OCI-LY3 (cell line): ENCODE measurements at regions not wholly inside any gene's neighbourhood (a gene's known extent, or its start where the extent isn't known, plus 50 kb on each side); places are given as distances from the start of the nearest gene placed in this dataset.

Source experiments
- EZH2phosphoT487 ChIP-seq: fragments of 200-600 bp; shearing (Covaris generic); IDR thresholded peaks from 2 replicates; pipeline ENCODE4 v1.6.1; 2018; ENCODE audit warnings: antibody characterized with exemption, mixed run types, low read depth
- TF ChIP-seq, protein P1 (sequence below): fragments of 200-600, 300-600 bp; sonication (generic); IDR thresholded peaks from 2 replicates; pipeline ENCODE4 v1.5.1; 2014; ENCODE audit warnings: antibody characterized with exemption, low read length, low read depth

DNA sequence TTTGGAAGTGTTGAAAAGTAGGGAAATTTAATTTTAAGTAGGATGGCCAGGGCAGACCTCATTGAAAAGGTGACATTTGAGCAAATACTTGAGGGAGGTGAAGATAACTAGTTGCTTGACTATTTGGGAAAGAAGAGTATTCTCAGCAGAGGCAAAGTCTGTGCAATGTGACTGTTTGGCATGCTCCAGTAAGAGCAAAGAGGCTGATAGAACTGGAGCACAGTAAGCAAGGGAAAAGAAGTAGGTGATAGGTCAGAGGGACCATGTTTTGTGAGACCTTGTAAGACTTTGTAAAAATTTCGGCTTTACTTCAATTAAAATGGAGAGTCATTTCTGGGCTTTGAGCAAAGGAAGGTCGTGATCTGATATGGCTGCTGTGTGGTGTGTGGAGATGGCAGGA lies 335.8 kb downstream of the ZIC1 start:
- TF ChIP-seq, protein P1, sequence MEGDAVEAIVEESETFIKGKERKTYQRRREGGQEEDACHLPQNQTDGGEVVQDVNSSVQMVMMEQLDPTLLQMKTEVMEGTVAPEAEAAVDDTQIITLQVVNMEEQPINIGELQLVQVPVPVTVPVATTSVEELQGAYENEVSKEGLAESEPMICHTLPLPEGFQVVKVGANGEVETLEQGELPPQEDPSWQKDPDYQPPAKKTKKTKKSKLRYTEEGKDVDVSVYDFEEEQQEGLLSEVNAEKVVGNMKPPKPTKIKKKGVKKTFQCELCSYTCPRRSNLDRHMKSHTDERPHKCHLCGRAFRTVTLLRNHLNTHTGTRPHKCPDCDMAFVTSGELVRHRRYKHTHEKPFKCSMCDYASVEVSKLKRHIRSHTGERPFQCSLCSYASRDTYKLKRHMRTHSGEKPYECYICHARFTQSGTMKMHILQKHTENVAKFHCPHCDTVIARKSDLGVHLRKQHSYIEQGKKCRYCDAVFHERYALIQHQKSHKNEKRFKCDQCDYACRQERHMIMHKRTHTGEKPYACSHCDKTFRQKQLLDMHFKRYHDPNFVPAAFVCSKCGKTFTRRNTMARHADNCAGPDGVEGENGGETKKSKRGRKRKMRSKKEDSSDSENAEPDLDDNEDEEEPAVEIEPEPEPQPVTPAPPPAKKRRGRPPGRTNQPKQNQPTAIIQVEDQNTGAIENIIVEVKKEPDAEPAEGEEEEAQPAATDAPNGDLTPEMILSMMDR, result no peak
- TF ChIP-seq EZH2phosphoT487, result no peak
